Mucosa of gallbladder (tissue), 1 donor: ENCODE measurements at regions not wholly inside any gene's neighbourhood (a gene's known extent, or its start where the extent isn't known, plus 50 kb on each side); places are given as distances from the start of the nearest gene placed in this dataset.

ENCODE experiments used
- DNase-seq: peaks from one replicate; pipeline ENCODE4 v3.0.0-alpha.2; 2020; ENCODE audit warnings: low spot score
- donor health status: DM: no; HTN: no; CAD: no.

DNA sequence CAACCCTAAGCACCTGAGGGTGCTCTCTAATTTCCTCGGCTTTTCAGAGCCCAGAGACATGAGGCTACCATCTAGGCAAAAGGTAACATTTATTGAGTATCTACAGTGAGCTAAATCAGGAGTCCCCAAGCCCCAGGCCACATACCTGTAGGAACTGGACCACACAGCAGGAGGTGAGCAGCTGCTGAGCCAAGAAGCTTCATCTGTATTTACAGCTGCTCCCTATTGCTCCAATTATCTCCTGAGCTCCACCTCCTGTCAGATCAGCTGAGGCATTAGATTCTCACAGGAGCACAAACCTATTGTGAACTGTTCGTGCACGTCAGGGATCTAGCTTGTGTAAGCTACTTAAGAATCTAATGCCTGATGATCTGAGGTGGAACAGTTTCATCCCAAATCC, 70.2 kb downstream of the RND3 start:
- no peak for DNase-seq

DNA sequence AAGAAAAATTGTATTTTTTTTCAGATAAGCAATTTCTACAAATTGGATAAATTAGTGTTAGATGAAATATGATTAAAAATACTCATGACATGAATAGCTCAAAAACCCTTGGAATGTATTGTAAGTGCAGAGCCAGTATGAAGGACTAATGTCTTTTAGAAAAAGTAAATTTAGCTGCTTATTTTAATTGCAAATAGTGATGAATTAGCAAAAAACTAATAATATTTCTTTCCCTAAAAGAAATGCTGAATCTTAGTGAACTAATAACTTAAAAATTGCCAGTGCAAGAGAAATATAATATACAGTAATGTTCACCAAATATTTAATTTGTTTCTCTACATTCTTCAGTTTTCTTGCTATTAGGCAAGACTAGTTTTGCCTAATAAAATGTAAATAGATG, 72.4 kb downstream of the RND3 start:
- no peak for DNase-seq

DNA sequence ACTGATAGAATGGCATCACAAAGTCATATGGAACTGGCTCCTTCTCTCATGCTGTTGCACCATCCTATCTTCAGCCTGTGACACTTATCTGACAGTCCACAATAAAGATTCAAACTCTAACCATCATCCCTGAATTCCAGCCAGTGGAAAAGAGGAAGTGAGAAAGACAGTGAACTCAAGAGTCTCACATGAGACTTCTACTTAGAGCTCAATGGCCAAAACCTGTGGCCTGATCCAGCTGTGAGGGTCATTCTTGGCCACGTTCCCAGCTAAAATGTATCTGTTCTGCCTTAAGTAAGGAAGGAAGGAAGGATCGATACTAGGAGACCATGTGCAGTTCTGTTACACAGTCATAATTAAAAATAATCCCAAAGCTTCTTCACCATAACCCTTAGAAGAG, 73.6 kb downstream of the RND3 start:
- DNase-seq = no peak

DNA sequence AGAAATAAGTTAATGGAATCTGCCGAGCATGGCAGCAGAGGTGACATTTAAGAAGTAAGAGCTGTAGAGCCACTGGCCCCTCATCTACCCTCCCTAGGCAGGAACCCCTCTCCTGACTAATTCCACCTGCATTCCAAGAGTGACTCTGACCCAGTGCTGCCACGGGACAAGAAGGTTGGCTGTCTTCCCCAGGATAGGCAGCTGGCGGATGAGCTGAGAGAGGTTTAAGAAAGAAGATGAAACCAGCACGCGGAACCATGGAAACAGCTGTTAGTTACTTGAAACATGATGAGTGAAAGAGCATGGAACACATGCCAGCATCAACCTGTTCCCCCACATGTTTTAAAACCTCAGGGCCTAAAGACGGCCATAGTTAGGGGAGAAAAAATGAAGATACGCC, 74.1 kb downstream of the RND3 start:
- DNase-seq = no peak

DNA sequence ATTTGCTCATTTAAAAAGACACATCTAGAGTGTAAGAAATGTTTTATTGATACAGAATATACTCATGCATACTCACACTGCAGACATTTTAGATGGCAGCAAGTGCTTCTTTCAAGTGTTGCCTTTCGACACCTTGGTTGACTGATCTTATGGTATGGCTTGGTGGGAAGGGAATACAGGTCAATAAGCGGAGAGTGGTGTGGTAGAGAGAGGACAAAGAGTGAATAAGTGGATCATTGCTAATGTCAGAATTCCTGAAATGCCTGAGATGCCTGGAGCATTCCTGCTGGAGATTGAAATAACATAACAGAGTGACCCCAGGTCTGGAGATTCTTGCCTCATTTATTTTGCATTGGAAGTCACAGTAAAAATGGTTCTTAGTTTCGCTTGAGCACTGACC, 76.7 kb downstream of the RND3 start:
- DNase-seq = no peak

DNA sequence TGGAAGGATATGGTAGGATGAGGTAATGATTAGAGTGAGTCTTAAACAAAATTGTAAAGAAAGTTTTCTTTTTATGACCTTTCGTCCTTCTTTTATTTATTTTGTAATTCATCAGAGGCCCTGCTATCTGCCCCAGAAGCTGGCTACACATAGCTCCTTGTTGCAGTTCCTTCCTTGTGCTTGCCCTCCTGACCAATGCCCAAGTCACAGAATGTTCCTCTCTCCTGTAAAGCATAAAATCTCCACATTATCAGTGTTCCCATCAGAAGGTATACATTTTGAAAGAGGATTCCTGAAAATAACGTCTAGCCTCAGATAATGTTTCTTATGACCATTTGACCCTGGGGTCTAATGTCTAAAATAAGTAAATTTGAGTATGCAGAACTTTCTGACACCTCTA, 78.3 kb downstream of the RND3 start:
- no peak for DNase-seq

DNA sequence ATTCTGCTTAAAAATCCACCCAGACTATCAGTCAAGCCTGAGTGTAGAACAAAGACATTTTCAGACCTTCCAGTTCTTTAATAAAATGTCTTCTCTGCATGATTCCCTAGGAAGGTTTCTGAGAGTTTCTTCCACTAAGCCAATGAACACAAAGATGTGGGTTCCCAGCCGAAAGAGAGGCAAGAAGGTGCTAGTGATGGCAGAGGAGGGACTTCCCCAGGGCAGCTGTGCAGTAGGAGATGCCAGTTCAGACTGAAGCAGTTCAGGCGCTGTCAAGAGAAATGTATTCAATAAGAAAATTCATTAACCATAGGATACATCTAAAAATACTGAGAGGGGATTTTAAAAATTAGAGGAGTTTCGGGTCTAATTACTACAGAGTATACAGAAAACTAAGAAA, 83.3 kb downstream of the RND3 start:
- no peak for DNase-seq

DNA sequence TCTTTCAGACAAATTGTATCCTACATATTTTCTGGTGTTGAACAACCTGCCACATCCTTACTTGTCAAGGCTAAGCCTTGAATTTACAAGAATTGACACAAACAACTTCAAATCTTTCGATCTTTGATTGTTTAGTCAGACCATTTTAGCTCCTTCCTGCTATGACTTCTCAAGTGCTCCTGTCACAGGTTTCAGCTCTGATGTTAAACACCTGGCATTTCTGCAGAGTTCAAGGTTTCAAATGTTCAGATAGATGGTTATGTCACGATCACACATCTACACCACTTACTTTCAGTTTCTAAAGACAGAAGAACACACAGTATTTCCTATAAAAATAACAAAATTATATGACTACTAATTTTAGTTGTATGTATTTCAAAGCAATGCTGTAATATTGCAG, 84.0 kb downstream of the RND3 start:
- DNase-seq = no peak

DNA sequence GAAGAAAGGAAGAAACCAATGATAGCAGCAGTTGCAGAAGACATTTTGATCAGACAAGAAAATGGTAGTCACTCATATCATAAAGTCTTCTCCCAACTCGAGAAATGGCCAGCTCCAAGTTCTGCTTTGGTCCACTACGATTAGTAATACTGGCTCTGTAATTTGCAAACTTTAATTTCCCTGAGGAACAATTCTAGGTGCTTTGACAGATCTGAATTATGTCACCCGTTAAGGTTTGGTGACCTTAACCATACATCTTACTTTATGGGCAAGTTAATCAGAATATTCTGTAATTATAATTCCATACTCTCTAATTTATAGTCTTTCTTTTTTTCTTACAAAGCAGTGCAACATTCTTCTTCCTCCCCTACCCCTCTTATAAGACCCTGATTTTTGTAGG, 84.5 kb downstream of the RND3 start:
- DNase-seq = no peak

DNA sequence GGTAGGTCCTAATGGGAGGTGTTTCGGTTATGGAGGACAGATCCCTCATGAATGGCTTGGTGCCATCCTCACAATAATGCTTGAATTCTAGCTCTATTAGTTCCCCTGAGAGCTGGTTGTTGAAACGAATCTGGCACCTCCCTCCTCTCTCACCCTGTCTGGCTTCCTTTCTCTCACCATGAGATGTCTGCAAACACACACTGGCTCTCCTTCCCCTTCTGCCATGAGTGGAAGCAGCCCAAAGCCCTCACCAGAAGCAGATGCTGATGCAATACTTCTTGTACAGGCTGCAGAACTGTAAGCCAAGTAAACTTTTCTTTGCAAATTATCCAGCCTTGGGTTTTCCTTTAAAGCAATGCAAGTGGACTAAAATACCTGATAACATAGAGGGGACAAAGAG, 86.6 kb downstream of the RND3 start:
- no peak for DNase-seq

DNA sequence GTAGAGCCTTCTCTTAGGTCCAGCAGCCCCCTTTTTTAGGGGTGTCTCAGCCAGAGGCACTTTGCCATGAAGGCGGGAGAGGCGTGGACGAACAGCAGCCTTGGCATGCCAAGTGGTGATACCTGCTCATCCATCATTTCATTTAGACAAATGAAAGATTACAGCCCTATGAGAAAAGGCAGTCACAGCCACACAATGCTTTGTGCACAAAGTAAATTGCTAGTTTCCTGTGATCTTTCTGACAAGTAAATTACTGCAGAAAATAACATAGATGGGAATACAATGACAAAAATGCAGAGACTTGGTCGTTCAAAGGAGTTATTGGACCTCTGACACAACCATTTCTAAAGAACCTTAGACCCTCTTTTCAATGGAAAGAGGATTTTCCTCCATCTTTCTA, 94.9 kb downstream of the RND3 start:
- DNase-seq = no peak

DNA sequence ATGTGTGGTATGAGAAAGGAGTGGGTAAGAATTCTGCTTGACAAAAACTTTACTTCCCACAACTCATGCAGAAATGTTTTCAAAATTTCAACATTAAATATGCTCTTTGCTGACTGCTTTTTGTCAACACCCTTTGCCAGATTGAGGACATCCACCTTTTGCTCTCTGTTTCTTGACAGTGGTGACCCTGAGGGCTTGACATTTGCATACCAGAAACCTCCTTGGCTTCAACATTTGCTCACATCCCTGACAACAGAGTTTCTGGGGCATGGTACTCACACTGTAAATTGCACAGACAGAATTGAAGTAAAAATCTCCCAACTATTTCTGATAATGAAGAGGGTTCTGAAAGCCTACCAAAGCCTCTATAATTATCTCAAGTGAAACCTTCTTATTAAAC, 95.7 kb downstream of the RND3 start:
- no peak for DNase-seq

DNA sequence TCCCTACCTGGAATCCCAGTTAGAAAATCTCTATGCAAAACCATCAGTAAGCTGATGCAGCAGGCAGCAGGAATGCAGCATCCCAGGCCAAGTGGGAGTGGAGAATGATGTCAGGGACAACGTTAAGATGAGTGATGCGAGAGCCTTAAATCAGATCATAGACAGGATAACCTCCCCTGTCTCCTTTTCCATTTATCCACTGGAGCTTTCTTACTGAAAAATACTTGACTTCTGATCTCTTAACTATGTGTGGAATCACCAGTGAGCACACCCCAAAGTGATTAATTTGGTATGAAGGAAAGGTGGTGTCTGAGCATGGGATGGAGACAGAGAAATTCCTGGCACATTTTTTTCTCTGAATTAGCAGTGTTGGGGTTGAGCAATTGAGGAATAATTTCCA, 98.0 kb downstream of the RND3 start:
- DNase-seq = no peak

DNA sequence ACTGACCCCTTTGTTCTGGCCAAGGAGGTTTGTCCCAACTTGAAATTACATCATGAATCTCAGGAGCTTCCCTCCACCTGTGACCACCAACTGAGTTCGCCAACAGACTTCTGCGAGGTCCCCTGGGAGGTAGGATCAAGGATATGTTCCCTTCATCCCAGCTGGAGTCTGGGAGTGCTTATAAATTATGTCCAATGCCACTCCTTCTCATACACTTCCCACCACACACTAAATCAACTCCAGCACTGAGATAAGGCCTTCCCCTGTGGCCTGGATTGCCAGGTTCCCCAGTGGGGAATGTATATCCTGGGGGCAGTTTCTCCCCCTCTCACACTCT, 99.2 kb downstream of the RND3 start:
- no peak for DNase-seq

DNA sequence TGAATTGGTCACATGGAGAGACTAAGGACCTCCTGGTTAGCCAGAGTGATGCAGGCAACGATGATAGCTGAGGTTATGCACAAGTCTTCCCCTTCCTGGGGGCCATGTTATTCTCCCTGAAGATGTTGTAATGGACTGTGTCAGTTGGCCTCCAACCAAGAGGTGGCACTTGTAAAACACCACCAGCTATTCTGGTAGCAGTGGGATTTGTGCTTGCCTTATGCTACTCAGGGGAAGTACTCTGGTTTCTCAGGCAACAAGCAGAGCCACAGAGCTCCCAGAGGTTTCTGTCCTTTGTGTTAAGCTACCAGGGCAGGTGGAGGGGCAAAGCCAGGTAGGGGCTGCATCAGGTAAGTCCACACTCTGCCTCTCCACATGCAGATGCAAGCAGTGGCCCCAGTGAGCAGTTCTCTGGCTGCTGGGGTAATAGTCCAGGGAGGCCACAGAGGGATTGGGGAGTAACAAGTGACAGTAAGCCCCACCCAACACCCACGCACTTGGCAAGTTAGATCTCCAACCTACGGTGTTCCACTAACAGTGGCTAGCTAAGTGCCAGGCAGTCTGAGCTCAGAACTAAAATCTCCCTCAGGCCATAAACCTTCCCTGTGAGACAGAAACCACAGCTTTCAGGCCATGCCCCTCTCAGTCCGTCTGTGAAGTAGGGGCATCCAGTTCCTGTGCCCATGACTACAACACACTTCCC, 99.7 kb downstream of the RND3 start:
- DNase-seq = no peak

DNA sequence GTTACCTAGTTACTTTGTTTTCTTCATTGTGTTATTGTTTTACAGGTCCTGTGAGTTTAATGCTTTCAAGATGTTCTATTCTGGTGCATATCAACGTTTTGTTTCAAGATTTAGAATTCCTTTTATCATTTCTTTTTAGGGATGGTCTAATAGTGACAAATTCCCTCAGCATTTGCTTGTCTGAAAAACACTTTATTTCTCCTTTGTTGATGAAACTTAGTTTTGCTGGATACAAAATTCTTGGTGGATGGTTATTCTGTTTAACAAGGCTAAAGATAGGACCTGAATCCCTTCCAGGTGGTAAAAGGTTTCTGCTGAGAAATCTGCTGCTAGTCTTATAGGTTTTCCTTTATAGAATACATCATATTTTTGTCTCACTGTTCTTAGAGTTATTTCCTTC, 102.3 kb downstream of the RND3 start:
- DNase-seq = no peak

DNA sequence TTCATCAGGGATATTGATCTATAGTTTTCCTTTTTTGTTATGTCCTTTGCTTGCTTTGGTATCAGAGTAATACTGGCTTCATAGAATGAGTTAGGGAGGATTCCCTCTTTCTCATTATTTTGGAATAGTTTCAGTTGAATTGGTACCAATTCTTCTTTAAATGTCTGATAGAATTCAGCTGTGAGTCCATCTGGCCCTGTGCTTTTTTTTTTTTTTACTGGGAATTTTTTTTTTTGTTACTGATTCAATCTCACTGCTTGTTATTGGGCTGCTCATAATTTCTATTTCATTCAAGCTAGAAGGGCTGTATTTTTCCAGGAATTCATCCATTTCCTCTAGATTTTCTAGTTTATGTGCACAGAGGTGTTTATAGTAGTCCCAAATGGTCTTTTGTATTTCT, 103.9 kb downstream of the RND3 start:
- DNase-seq = no peak

DNA sequence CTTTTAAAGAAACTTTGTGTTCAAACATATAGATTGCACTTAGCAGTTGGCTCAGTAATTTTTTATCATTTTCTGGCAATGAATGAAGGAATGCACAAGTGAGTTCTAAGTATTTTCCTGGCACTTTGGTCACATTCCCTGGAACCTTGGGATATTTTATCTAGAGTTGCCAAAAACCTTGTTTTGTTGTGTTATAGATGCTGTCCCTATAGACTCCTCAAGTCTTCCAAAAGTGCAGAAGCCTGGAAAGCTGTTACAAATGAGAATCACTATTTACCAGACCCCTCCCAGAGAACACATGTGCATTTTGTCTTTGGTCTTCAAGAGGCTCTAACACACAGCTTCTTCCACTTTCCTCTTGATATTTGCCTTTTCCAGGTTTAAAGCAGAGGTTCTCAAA, 108.3 kb downstream of the RND3 start:
- DNase-seq = no peak

DNA sequence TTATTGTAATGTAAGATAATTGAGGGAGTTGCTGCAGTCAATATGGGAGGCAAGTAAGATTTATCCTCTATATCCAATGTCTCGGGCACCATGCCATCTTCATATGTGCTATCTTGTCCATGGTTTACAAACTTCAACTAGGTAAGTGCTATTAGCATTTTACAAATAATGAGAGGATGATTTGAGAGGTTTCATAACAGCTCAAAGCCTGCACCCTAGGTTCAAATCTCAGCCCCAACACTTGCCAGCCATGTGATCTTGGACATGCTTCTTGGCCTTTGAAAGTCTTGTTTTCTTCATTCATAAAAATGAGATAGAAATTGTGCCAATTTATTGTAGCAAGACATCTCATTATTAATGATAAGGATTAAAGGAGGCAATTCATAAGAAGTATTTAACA, 108.8 kb downstream of the RND3 start:
- DNase-seq = no peak

DNA sequence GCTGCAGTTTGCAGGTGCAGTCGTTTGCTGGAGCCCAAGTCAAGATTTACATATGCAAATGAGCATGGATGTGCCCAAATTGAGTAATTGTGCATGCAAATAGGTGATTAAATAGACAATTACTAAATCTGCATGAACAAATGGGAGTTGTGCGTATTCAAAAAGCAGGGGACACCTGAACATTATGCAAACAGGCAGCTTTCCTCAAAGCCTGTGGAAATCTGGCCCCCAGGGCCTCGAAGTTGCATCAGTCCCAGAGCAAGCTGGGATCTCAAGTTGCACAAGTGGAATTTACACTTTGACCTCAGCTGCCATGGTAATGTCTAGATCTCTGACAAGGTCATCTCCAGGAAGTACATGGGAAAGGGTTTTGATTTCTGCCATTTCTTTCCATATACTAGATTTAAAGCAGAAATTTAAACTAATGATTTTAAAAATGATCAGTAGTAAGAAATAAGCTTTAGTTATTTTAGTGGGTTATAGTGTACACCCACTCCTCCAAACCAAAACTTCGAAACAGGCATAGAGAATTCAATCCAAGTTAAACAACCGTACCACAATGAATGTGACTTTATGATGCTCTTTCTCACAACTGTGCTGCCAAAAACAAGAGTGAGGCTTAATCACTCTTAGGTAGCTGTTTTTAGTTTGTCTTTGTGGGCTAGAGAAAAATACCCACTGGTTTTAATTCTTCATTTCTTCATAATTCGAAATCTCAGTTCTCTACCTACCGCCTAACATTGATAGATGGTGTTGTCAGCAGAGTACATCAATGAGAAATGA, 110.7 kb downstream of the RND3 start:
- DNase-seq = no peak

DNA sequence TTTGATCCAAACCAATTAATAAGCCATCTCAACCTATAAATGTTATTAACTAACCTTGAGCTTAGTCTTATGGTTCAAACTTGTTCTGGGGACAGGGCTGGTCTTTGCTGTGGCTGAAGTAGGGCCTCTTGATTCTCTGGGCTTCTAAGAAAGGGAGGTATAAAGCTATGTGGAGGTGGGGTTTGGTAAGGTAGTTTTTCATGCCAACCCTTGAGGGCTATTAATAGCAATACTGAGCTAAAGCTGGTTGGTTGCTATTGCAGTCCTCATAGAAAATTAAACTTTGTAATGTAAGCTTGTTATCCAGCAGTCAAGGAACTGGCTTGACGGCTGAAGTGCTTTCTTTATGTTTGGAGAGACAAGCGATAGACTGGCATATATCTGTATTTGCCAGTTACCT, 112.1 kb downstream of the RND3 start:
- no peak for DNase-seq

DNA sequence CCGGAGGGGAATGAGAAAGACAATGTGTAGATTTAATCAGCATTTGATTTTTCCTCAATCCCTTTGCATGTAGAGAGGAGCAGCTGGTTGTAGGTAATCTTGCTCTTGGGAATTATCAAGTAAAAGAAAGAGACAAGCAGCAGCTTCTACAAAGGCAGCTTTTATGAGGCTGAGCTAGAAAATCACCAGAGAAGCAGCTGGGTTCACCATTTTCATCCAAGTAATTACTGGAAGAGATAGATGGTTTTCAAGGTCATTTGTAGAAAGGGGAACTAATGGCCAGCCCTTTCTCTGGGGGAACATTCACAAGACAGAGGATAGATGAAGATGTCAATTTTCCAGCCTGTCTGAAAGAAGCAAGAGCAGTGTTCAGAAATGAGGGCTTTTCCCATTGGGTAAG, 113.0 kb downstream of the RND3 start:
- DNase-seq = no peak

DNA sequence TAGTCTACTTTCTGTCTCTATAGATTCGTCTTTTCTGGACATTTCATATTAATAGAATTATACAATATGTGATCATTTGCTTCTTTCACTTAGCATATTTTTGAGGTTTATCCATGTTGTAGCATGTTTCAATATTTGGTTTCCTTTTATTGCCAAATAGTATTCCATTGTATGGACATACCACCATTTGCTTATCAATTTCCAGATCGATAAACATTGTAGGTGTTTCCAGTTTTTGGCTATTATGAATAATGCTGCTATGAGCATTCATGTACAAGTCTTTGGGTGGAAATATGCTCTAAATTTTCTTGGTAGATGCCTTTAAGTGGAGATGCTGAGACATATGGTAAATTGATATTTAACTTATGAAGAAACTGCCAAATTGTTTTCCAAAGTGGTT, 114.1 kb downstream of the RND3 start:
- no peak for DNase-seq
